ENCODE measurements at regions not wholly inside any gene's neighbourhood (a gene's known extent, or its start where the extent isn't known, plus 50 kb on each side); places are given as distances from the start of the nearest gene placed in this dataset.

GRCh38 chr20:57936636-57937385 is 227.0 kb upstream of the PMEPA1 start:
- H2AFZ ChIP-seq (ENCODE audit: low read depth, low read length), result no peak overlapping the region
- no peak overlapping the region for H3K4me3 ChIP-seq (replicated peaks in 1 of 3; ENCODE audit: insufficient read depth in 1 of 3, low read depth in 1 of 3, low read length in 3 of 3)
- no peaks in the 10 kb centered on the region for H3K27me3 ChIP-seq (ENCODE audit: control insufficient read depth in 2 of 2, insufficient read depth in 2 of 2, low read length in 2 of 2)
- CTCF ChIA-PET, result no interaction called here
- DNase-seq (ENCODE audit: low read depth, low spot score) (no peak), FAIRE-seq (no peak)
- no peaks in the 10 kb centered on the region for H3K79me2 ChIP-seq (ENCODE audit: control insufficient read depth, insufficient read depth, low read length)
- H3K27ac ChIP-seq (ENCODE audit: insufficient read depth, low read depth, low read length), result no peak overlapping the region
- H3K4me2 ChIP-seq (ENCODE audit: insufficient read depth, low read length), result no peak overlapping the region
- no peaks in the 10 kb centered on the region for H3K36me3 ChIP-seq (ENCODE audit: control insufficient read depth in 2 of 2, extremely low read depth in 1 of 2, insufficient read depth in 2 of 2, low read length in 2 of 2)
- TF ChIP-seq JUN (IDR thresholded peaks at IDR 0.05; ENCODE audit: borderline replicate concordance, insufficient read depth, insufficient read length, low read depth), result no peak
- no peaks in the 10 kb centered on the region for H3K9me3 ChIP-seq (replicated peaks; ENCODE audit: control insufficient read depth, insufficient read depth, low read length)
- H3K9me1 ChIP-seq (replicated peaks; ENCODE audit: control insufficient read depth, extremely low read depth, insufficient read depth, low read length), result no peaks in the 10 kb centered on the region
- BruUV-seq (replicated peaks), result no TSS peak
- POLR2A ChIA-PET, result no interaction called here
- H3K4me1 ChIP-seq (ENCODE audit: control insufficient read depth, extremely low read depth, insufficient read depth, low read length), result no peaks in the 10 kb centered on the region
- no peak overlapping the region for H3K9ac ChIP-seq (replicated peaks; ENCODE audit: extremely low read depth, insufficient read depth, low read length)
- intact Hi-C loops (cut with micrococcal nuclease) (loop anchor here (5.0 kb wide), 1 partner anchor 150 kb away; no protein-coding TSS in a partner anchor), dilution Hi-C loops (cut with MboI; ENCODE audit: extremely low pct_ligation_motif_present, low sequenced_read_pairs) (no loop called here)
- no peaks in the 10 kb centered on the region for H4K20me1 ChIP-seq (replicated peaks; ENCODE audit: control insufficient read depth, extremely low read depth, insufficient read depth, low read length)

GRCh38 chr20:57934913-57935312 is 225.1 kb upstream of the PMEPA1 start:
- H3K9me1 ChIP-seq (replicated peaks; ENCODE audit: control insufficient read depth, extremely low read depth, insufficient read depth, low read length), result no peaks in the 10 kb centered on the region
- no peaks in the 10 kb centered on the region for H3K27me3 ChIP-seq (ENCODE audit: control insufficient read depth in 2 of 2, insufficient read depth in 2 of 2, low read length in 2 of 2)
- no peak for DNase-seq (ENCODE audit: low read depth, low spot score)
- H3K9ac ChIP-seq (replicated peaks; ENCODE audit: extremely low read depth, insufficient read depth, low read length), result no peak overlapping the region
- no peak for FAIRE-seq
- ChIA-PET CTCF (interaction anchor here (1.3 kb wide), 1 partner anchor 281 kb away, joined by 4 read pairs; no protein-coding TSS in a partner anchor), POLR2A (no interaction called here)
- H3K27ac ChIP-seq (ENCODE audit: insufficient read depth, low read depth, low read length), result no peak overlapping the region
- intact Hi-C loops (cut with micrococcal nuclease) (loop anchor here (5.0 kb wide), 1 partner anchor 152 kb away; no protein-coding TSS in a partner anchor), dilution Hi-C loops (cut with MboI; ENCODE audit: extremely low pct_ligation_motif_present, low sequenced_read_pairs) (no loop called here)
- no peaks in the 10 kb centered on the region for H3K79me2 ChIP-seq (ENCODE audit: control insufficient read depth, insufficient read depth, low read length)
- H4K20me1 ChIP-seq (replicated peaks; ENCODE audit: control insufficient read depth, extremely low read depth, insufficient read depth, low read length), result no peaks in the 10 kb centered on the region
- no peak overlapping the region for H3K4me2 ChIP-seq (ENCODE audit: insufficient read depth, low read length)
- no peaks in the 10 kb centered on the region for H3K9me3 ChIP-seq (replicated peaks; ENCODE audit: control insufficient read depth, insufficient read depth, low read length)
- H3K36me3 ChIP-seq (ENCODE audit: control insufficient read depth in 2 of 2, extremely low read depth in 1 of 2, insufficient read depth in 2 of 2, low read length in 2 of 2), result no peaks in the 10 kb centered on the region
- TF ChIP-seq MAX (IDR thresholded peaks at IDR 0.05; ENCODE audit: insufficient read depth, insufficient read length) (no peak), GATA2 (IDR thresholded peaks at IDR 0.05; ENCODE audit: insufficient read depth, insufficient read length, low read depth, low read length) (no peak), POLR2AphosphoS5 (IDR thresholded peaks at IDR 0.05; ENCODE audit: insufficient read depth, low read depth, low read length) (no peak), POLR2A (IDR thresholded peaks at IDR 0.05; ENCODE audit: low read depth, low read length) (no peak), MYC (IDR thresholded peaks at IDR 0.05; ENCODE audit: low read depth, low read length) (no peak), CTCF (IDR thresholded peaks at IDR 0.05; ENCODE audit: extremely low read depth in 1 of 2, insufficient read depth in 1 of 2, low read depth in 1 of 2, low read length in 2 of 2) (no peak), JUN (IDR thresholded peaks at IDR 0.05; ENCODE audit: borderline replicate concordance, insufficient read depth, insufficient read length, low read depth) (no peak)
- H3K4me1 ChIP-seq (ENCODE audit: control insufficient read depth, extremely low read depth, insufficient read depth, low read length), result no peaks in the 10 kb centered on the region
- no peak overlapping the region for H2AFZ ChIP-seq (ENCODE audit: low read depth, low read length)
- BruUV-seq (replicated peaks), result no TSS peak
- H3K4me3 ChIP-seq (replicated peaks in 1 of 3; ENCODE audit: insufficient read depth in 1 of 3, low read depth in 1 of 3, low read length in 3 of 3), result no peak overlapping the region
